Adrenal gland (tissue), 5 donors: ENCODE measurements at regions not wholly inside any gene's neighbourhood (a gene's known extent, or its start where the extent isn't known, plus 50 kb on each side); places are given as distances from the start of the nearest gene placed in this dataset.

Experiments used
- CTCF ChIP-seq, 6 experiments: fragments of 450-650 bp in 4 of 6; fragments of 200-600 bp in 2 of 6; sonication (generic) in 1 of 6; IDR thresholded peaks; 1 replicate in 5 of 6; 2 replicates in 1 of 6; pipeline versions ENCODE4 v1.5.1 to v1.8.0; 2016 to 2021; ENCODE audit warnings: antibody characterized with exemption in 6 of 6, mild to moderate bottlenecking in 2 of 6, moderate library complexity in 1 of 6
- POLR2A ChIP-seq, 2 donors: fragments of 450-650 bp; IDR thresholded peaks; one replicate each; pipeline ENCODE4 v1.6.1; 2017; ENCODE audit warnings: antibody characterized with exemption in 2 of 2, mild to moderate bottlenecking in 2 of 2, moderate library complexity in 1 of 2
- donor health status: DM: no; HTN: no; CAD: no.

GRCh38 chr2:193590831-193591230 is 1396.1 kb upstream of the TMEFF2 start:
- no peak for TF ChIP-seq CTCF (IDR thresholded peaks at IDR 0.05)
- no peak for TF ChIP-seq POLR2A (IDR thresholded peaks at IDR 0.05)
